K562 (cell line): ENCODE measurements at regions not wholly inside any gene's neighbourhood (a gene's known extent, or its start where the extent isn't known, plus 50 kb on each side); places are given as distances from the start of the nearest gene placed in this dataset.
A peak's percentile ranks its signal among the peaks of the same experiment; 100 is the strongest.

ENCODE experiments used
- BCLAF1 ChIP-seq, 2 experiments: fragments of 450-650 bp in 1 of 2; IDR thresholded peaks; 2 replicates each; pipeline ENCODE4 v1.6.1; 2011 to 2017; ENCODE audit warnings: low read depth in 2 of 2, antibody characterized with exemption in 1 of 2, borderline replicate concordance in 1 of 2, low read length in 1 of 2, mild to moderate bottlenecking in 1 of 2, mixed read lengths in 1 of 2; ENCODE audit not compliant: control insufficient read depth in 1 of 2
- BCOR ChIP-seq: fragments of 450-650 bp; IDR thresholded peaks from 2 replicates; pipeline ENCODE4 v1.6.1; 2016
- CBFA2T3 ChIP-seq: fragments of 450-650 bp; IDR thresholded peaks from 2 replicates; pipeline ENCODE4 v1.6.1; 2017
- CXXC5 ChIP-seq: fragments of 250-450 bp; sonication (Bioruptor Pico); IDR thresholded peaks from 2 replicates; pipeline ENCODE4 v1.8.0; 2022; ENCODE audit warnings: inconsistent platforms, mild to moderate bottlenecking, moderate library complexity
- ETV1 ChIP-seq: fragments of 450-650 bp; conservative IDR thresholded peaks from 2 replicates; pipeline ENCODE4 v1.6.1; 2016; ENCODE audit warnings: missing genetic modification characterization, control low read depth, low read depth, missing compliant biosample characterization
- ETV5 ChIP-seq: sonication (generic); formaldehyde crosslinking; IDR thresholded peaks from 2 replicates; pipeline ENCODE4 v1.4.0; 2020; ENCODE audit warnings: low read depth, mild to moderate bottlenecking, missing genetic modification reagents
- POLR2B ChIP-seq: fragments of 450-650 bp; IDR thresholded peaks from 2 replicates; pipeline ENCODE4 v1.6.1; 2018; ENCODE audit warnings: low read depth; ENCODE audit not compliant: partially characterized antibody
- RBM25 ChIP-seq: fragments of 200-400 bp; formaldehyde crosslinking; IDR thresholded peaks from 2 replicates; pipeline ENCODE4 v1.6.1; 2018; ENCODE audit warnings: low read length, low read depth, moderate library complexity; ENCODE audit not compliant: severe bottlenecking
- RERE ChIP-seq: sonication (generic); formaldehyde crosslinking; IDR thresholded peaks from 2 replicates; pipeline ENCODE4 v1.8.0; 2023; ENCODE audit warnings: missing genetic modification reagents, mild to moderate bottlenecking, borderline replicate concordance
- SMAD1 ChIP-seq: fragments of 150-350 bp; IDR thresholded peaks from 2 replicates; pipeline ENCODE4 v1.6.1; 2014; ENCODE audit warnings: low read length, low read depth; ENCODE audit not compliant: partially characterized antibody
- ZBTB33 ChIP-seq: sonication (generic); formaldehyde crosslinking; IDR thresholded peaks from 2 replicates; pipeline ENCODE4 v1.8.1; 2023; ENCODE audit warnings: mild to moderate bottlenecking, missing genetic modification reagents
- ZFP36 ChIP-seq: fragments of 150-350 bp; IDR thresholded peaks from 2 replicates; pipeline ENCODE4 v1.6.1; 2018; ENCODE audit warnings: low read length, low read depth; ENCODE audit not compliant: partially characterized antibody
- ZKSCAN8 ChIP-seq: fragments of 200-800 bp; sonication (Bioruptor generic); IDR thresholded peaks from 2 replicates; pipeline ENCODE4 v1.6.1; 2016; ENCODE audit warnings: missing genetic modification characterization, missing compliant biosample characterization
- ZNF740 ChIP-seq, 3 experiments: fragments of 200-800 bp in 1 of 3; sonication (Bioruptor generic) in 1 of 3; sonication (generic) in 1 of 3; formaldehyde crosslinking in 1 of 3; IDR thresholded peaks; 2 replicates each; pipeline versions ENCODE4 v1.6.1 to v1.8.0; 2016 to 2022; ENCODE audit warnings: mild to moderate bottlenecking in 2 of 3, missing compliant biosample characterization in 2 of 3, missing genetic modification characterization in 2 of 3, missing genetic modification reagents in 1 of 3

GRCh38 chr12:111225307-111225706, 143.6 kb downstream of the PHETA1 start (continued):
- no peak for TF ChIP-seq POLR2B
- peak; percentile 41; the same call in 1 of the 2 replicates for TF ChIP-seq BCOR
- TF ChIP-seq ZKSCAN8 (CRISPR knock-in tag), result no peak
- no peak for TF ChIP-seq CBFA2T3
- TF ChIP-seq ETV1 (tag), result no peak
- no peak for TF ChIP-seq ZBTB33 (CRISPR knock-in tag)
- peak; percentile 61 for TF ChIP-seq ZFP36
- TF ChIP-seq CXXC5 (CRISPR knock-in tag), result no peak
- TF ChIP-seq RERE (CRISPR knock-in tag), result no peak
- TF ChIP-seq RBM25, result peak; percentile 72
- TF ChIP-seq SMAD1, result no peak
- no peak for TF ChIP-seq ZNF740 (CRISPR knock-in tag; IDR thresholded peaks at IDR 0.05)
- TF ChIP-seq ZNF740 (tag; IDR thresholded peaks at IDR 0.05), result no peak
- no peak for TF ChIP-seq ETV5 (CRISPR knock-in tag)
- no peak for TF ChIP-seq BCLAF1 (IDR thresholded peaks at IDR 0.05; ENCODE audit: borderline replicate concordance in 1 of 2, control insufficient read depth in 1 of 2, low read depth in 2 of 2, low read length in 1 of 2)
